HG03135 (cell line): ENCODE measurements at regions not wholly inside any gene's neighbourhood (a gene's known extent, or its start where the extent isn't known, plus 50 kb on each side); places are given as distances from the start of the nearest gene placed in this dataset.

Source experiments
- ATAC-seq: cut with Tn5 transposase; IDR thresholded peaks from one replicate; pipeline ENCODE4 v1.9.1; 2021; ENCODE audit warnings: mild to moderate bottlenecking, moderate library complexity; ENCODE audit not compliant: unreplicated experiment

- no peak for ATAC-seq
Observed at GRCh38 chr2:129896226-129897100, 83.0 kb upstream of the RAB6C start.

- ATAC-seq = no peak
Observed at GRCh38 chr2:129901754-129902415, 77.6 kb upstream of the RAB6C start.

- ATAC-seq = no peak
Observed at GRCh38 chr2:129902731-129903585, 76.5 kb upstream of the RAB6C start.

GRCh38 chr2:129903586-129904425 lies 75.7 kb upstream of the RAB6C start:
- no peak for ATAC-seq

- no peak for ATAC-seq
Observed at GRCh38 chr2:129904532-129905446, 74.7 kb upstream of the RAB6C start.

- ATAC-seq = no peak
Observed at GRCh38 chr2:129905664-129906081, 73.8 kb upstream of the RAB6C start.

GRCh38 chr2:129906139-129906860 lies 73.2 kb upstream of the RAB6C start:
- ATAC-seq = no peak

GRCh38 chr2:129906861-129907235 lies 72.6 kb upstream of the RAB6C start:
- no peak for ATAC-seq

- ATAC-seq = no peak
Observed at GRCh38 chr2:129907256-129907998, 72.0 kb upstream of the RAB6C start.

GRCh38 chr2:129908721-129909373 lies 70.6 kb upstream of the RAB6C start:
- no peak for ATAC-seq

- no peak for ATAC-seq
Observed at GRCh38 chr2:129909651-129910418, 69.6 kb upstream of the RAB6C start.

GRCh38 chr2:129910446-129911362 lies 68.8 kb upstream of the RAB6C start:
- no peak for ATAC-seq

GRCh38 chr2:129911363-129912065 lies 68.0 kb upstream of the RAB6C start:
- no peak for ATAC-seq

- no peak for ATAC-seq
Observed at GRCh38 chr2:129912066-129912820, 67.2 kb upstream of the RAB6C start.
